Testis (tissue), 2 donors: ENCODE measurements at regions not wholly inside any gene's neighbourhood (a gene's known extent, or its start where the extent isn't known, plus 50 kb on each side); places are given as distances from the start of the nearest gene placed in this dataset.

Experiments used
- POLR2A ChIP-seq: fragments of 450-650 bp; IDR thresholded peaks from one replicate; pipeline ENCODE4 v1.6.1; 2017; ENCODE audit warnings: antibody characterized with exemption, mild to moderate bottlenecking, moderate library complexity
- TF ChIP-seq, protein P1 (sequence below), 3 experiments: fragments of 450-650 bp in 2 of 3; fragments of 200-600 bp in 1 of 3; sonication (generic) in 1 of 3; IDR thresholded peaks; one replicate each; pipeline ENCODE4 v1.5.1; 2016 to 2019; ENCODE audit warnings: antibody characterized with exemption in 3 of 3, mild to moderate bottlenecking in 2 of 3, moderate library complexity in 1 of 3

DNA sequence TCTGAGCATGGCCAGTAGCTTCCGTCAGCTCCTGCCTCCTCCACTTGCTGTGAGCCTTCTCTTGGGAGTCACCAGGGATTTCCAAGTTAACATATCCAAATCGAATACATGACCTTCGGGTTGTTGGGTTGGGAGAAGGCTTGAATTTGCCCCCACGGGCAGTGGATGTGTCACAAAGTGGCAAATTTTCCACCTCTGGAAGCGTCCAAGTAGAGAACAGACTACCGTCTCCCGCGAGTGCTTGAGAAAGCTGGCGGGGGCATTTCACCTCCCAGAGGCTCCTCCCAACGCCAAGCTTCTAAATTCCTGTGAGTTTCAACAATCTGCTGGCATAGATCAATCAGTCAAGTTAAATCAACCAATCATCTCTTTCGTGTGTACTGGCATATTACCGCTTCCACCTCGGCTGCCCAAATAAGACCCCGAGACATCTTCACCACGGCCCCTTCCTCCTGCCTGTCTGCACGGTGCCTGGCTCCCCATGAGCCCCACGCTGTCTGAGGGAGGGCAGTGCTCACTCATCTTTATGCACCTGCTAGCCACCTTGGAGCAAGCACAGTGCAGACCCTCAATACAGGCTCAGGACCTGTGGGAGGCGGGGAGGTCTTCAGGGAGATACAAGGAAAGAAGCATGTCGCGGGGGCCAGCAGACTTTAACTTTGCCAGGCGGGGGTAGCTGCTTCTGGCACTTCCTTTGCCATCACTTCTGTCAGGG is 79.1 kb downstream of the MRPL36 start:
- TF ChIP-seq, protein P1, sequence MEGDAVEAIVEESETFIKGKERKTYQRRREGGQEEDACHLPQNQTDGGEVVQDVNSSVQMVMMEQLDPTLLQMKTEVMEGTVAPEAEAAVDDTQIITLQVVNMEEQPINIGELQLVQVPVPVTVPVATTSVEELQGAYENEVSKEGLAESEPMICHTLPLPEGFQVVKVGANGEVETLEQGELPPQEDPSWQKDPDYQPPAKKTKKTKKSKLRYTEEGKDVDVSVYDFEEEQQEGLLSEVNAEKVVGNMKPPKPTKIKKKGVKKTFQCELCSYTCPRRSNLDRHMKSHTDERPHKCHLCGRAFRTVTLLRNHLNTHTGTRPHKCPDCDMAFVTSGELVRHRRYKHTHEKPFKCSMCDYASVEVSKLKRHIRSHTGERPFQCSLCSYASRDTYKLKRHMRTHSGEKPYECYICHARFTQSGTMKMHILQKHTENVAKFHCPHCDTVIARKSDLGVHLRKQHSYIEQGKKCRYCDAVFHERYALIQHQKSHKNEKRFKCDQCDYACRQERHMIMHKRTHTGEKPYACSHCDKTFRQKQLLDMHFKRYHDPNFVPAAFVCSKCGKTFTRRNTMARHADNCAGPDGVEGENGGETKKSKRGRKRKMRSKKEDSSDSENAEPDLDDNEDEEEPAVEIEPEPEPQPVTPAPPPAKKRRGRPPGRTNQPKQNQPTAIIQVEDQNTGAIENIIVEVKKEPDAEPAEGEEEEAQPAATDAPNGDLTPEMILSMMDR (IDR thresholded peaks at IDR 0.05), result no peak
- no peak for TF ChIP-seq POLR2A
